Transverse colon (tissue), 4 donors: ENCODE measurements at regions not wholly inside any gene's neighbourhood (a gene's known extent, or its start where the extent isn't known, plus 50 kb on each side); places are given as distances from the start of the nearest gene placed in this dataset.

Experiments
- EP300 ChIP-seq: sonication (generic); formaldehyde crosslinking; IDR thresholded peaks from one replicate; pipeline ENCODE4 v1.6.1; 2017; ENCODE audit warnings: antibody characterized with exemption, low read depth
- POLR2A ChIP-seq: fragments of 450-650 bp; IDR thresholded peaks from one replicate; pipeline ENCODE4 v1.6.1; 2016; ENCODE audit warnings: antibody characterized with exemption, mild to moderate bottlenecking, moderate library complexity
- POLR2AphosphoS5 ChIP-seq, 3 donors: sonication (generic); formaldehyde crosslinking; IDR thresholded peaks; one replicate each; pipeline ENCODE4 v1.6.1; 2016; ENCODE audit warnings: antibody characterized with exemption in 3 of 3
- TF ChIP-seq, protein P1 (sequence below), 5 experiments: fragments of 200-600 bp in 3 of 5; fragments of 450-650 bp in 2 of 5; sonication (generic) in 3 of 5; IDR thresholded peaks; 1 replicate in 2 of 5; 2 replicates in 3 of 5; pipeline ENCODE4 v1.5.1; 2016 to 2017; ENCODE audit warnings: antibody characterized with exemption in 5 of 5, inconsistent platforms in 3 of 5, mild to moderate bottlenecking in 2 of 5, moderate library complexity in 1 of 5

GRCh38 chr6:21729431-21729830, 135.9 kb downstream of the SOX4 start:
- TF ChIP-seq, protein P1, sequence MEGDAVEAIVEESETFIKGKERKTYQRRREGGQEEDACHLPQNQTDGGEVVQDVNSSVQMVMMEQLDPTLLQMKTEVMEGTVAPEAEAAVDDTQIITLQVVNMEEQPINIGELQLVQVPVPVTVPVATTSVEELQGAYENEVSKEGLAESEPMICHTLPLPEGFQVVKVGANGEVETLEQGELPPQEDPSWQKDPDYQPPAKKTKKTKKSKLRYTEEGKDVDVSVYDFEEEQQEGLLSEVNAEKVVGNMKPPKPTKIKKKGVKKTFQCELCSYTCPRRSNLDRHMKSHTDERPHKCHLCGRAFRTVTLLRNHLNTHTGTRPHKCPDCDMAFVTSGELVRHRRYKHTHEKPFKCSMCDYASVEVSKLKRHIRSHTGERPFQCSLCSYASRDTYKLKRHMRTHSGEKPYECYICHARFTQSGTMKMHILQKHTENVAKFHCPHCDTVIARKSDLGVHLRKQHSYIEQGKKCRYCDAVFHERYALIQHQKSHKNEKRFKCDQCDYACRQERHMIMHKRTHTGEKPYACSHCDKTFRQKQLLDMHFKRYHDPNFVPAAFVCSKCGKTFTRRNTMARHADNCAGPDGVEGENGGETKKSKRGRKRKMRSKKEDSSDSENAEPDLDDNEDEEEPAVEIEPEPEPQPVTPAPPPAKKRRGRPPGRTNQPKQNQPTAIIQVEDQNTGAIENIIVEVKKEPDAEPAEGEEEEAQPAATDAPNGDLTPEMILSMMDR (IDR thresholded peaks at IDR 0.05) = no peak
- TF ChIP-seq POLR2A (no peak), EP300 (no peak), POLR2AphosphoS5 (IDR thresholded peaks at IDR 0.05) (no peak)
